ENCODE measurements at regions not wholly inside any gene's neighbourhood (a gene's known extent, or its start where the extent isn't known, plus 50 kb on each side); places are given as distances from the start of the nearest gene placed in this dataset.
A peak's percentile ranks its signal among the peaks of the same experiment; 100 is the strongest.

GRCh38 chr18:32621034-32621433 is 150.4 kb upstream of the GAREM1 start:
- no peak for DNase-seq (ENCODE audit: low read depth in 2 of 2, low spot score in 1 of 2)

- DNase-seq (ENCODE audit: low read depth in 2 of 2, low spot score in 1 of 2) = no peak
These were observed 147.9 kb upstream of the GAREM1 start for GRCh38 chr18:32618546-32618945.

GRCh38 chr18:32613821-32614220 is 143.1 kb upstream of the GAREM1 start:
- DNase-seq (ENCODE audit: low read depth in 2 of 2, low spot score in 1 of 2) = no peak

GRCh38 chr18:32612651-32613050 is 142.0 kb upstream of the GAREM1 start:
- DNase-seq (ENCODE audit: low read depth in 2 of 2, low spot score in 1 of 2) = no peak

GRCh38 chr18:32610176-32610575 is 139.5 kb upstream of the GAREM1 start:
- no peak for DNase-seq (ENCODE audit: low read depth in 2 of 2, low spot score in 1 of 2)

GRCh38 chr18:32607816-32608215 is 137.1 kb upstream of the GAREM1 start:
- DNase-seq (ENCODE audit: low read depth in 2 of 2, low spot score in 1 of 2) = no peak

GRCh38 chr18:32598144-32598543 is 127.5 kb upstream of the GAREM1 start:
- DNase-seq (ENCODE audit: low read depth in 2 of 2, low spot score in 1 of 2) = no peak

- DNase-seq (ENCODE audit: low read depth in 2 of 2, low spot score in 1 of 2) = no peak
These were observed 125.8 kb upstream of the GAREM1 start for GRCh38 chr18:32596501-32596900.

GRCh38 chr18:32595832-32596231 is 125.2 kb upstream of the GAREM1 start:
- DNase-seq (ENCODE audit: low read depth in 2 of 2, low spot score in 1 of 2) = no peak

- no peak for DNase-seq (ENCODE audit: low read depth in 2 of 2, low spot score in 1 of 2)
These were observed 117.5 kb upstream of the GAREM1 start for GRCh38 chr18:32588191-32588590.

- no peak for DNase-seq (ENCODE audit: low read depth in 2 of 2, low spot score in 1 of 2)
These were observed 112.7 kb upstream of the GAREM1 start for GRCh38 chr18:32583431-32583830.

- DNase-seq (ENCODE audit: low read depth in 2 of 2, low spot score in 1 of 2) = no peak
These were observed 111.8 kb upstream of the GAREM1 start for GRCh38 chr18:32582455-32582854.

- DNase-seq (ENCODE audit: low read depth in 2 of 2, low spot score in 1 of 2) = no peak
These were observed 106.9 kb upstream of the GAREM1 start for GRCh38 chr18:32577561-32577960.

- DNase-seq (ENCODE audit: low read depth in 2 of 2, low spot score in 1 of 2) = no peak
These were observed 105.7 kb upstream of the GAREM1 start for GRCh38 chr18:32576296-32576916.

GRCh38 chr18:32566960-32567359 is 96.3 kb upstream of the GAREM1 start:
- no peak for DNase-seq (ENCODE audit: low read depth in 2 of 2, low spot score in 1 of 2)

- DNase-seq (ENCODE audit: low read depth in 2 of 2, low spot score in 1 of 2) = no peak
These were observed 83.1 kb upstream of the GAREM1 start for GRCh38 chr18:32553640-32554365.

GRCh38 chr18:32553174-32553573 is 82.5 kb upstream of the GAREM1 start:
- no peak for DNase-seq (ENCODE audit: low read depth in 2 of 2, low spot score in 1 of 2)

GRCh38 chr18:32552421-32553030 is 81.8 kb upstream of the GAREM1 start:
- DNase-seq (ENCODE audit: low read depth in 2 of 2, low spot score in 1 of 2) = peak; percentile 3 to 21

- DNase-seq (ENCODE audit: low read depth in 2 of 2, low spot score in 1 of 2) = no peak
These were observed 80.3 kb upstream of the GAREM1 start for GRCh38 chr18:32550963-32551362.

GRCh38 chr18:32549248-32550110 is 78.8 kb upstream of the GAREM1 start:
- peak in 1 of 2 donors; percentile 9 for DNase-seq (ENCODE audit: low read depth in 2 of 2, low spot score in 1 of 2)

- no peak for DNase-seq (ENCODE audit: low read depth in 2 of 2, low spot score in 1 of 2)
These were observed 78.0 kb upstream of the GAREM1 start for GRCh38 chr18:32548688-32549087.

- no peak for DNase-seq (ENCODE audit: low read depth in 2 of 2, low spot score in 1 of 2)
These were observed 74.9 kb upstream of the GAREM1 start for GRCh38 chr18:32545631-32546030.
